ENCODE measurements at regions not wholly inside any gene's neighbourhood (a gene's known extent, or its start where the extent isn't known, plus 50 kb on each side); places are given as distances from the start of the nearest gene placed in this dataset.

- TF ChIP-seq CTCF (IDR thresholded peaks at IDR 0.05) (no peak), POLR2A (IDR thresholded peaks at IDR 0.05) (no peak)
Measured at GRCh38 chr2:16361261-16361995, 304.2 kb downstream of the CYRIA start.
